NT2/D1 (cell line): ENCODE measurements at regions not wholly inside any gene's neighbourhood (a gene's known extent, or its start where the extent isn't known, plus 50 kb on each side); places are given as distances from the start of the nearest gene placed in this dataset.

ENCODE experiments used
- DNase-seq: peaks from one replicate; pipeline ENCODE4 v3.0.0-alpha.2; 2011; ENCODE audit warnings: low read depth, low spot score
- H3K27me3 ChIP-seq: 2 replicates; pipeline ENCODE4 v1.6.0; 2011; ENCODE audit warnings: mild to moderate bottlenecking; ENCODE audit not compliant: insufficient read length, insufficient read depth
- H3K36me3 ChIP-seq: 2 replicates; pipeline ENCODE4 v1.6.1; 2011; ENCODE audit warnings: mild to moderate bottlenecking, low read length, mixed read lengths; ENCODE audit not compliant: insufficient read depth, insufficient read length
- H3K4me1 ChIP-seq: 2 replicates; pipeline ENCODE4 v1.5.1; 2011; ENCODE audit not compliant: insufficient read depth, insufficient read length
- H3K4me3 ChIP-seq: 2 replicates; pipeline ENCODE4 v1.5.1; 2011; ENCODE audit warnings: low read depth; ENCODE audit not compliant: insufficient read length
- H3K9ac ChIP-seq: 2 replicates; pipeline ENCODE4 v1.6.0; 2011; ENCODE audit warnings: low read depth; ENCODE audit not compliant: insufficient read length
- H3K9me3 ChIP-seq: 2 replicates; pipeline ENCODE4 v1.5.1; 2011; ENCODE audit warnings: mild to moderate bottlenecking, low read length; ENCODE audit not compliant: insufficient read depth
- SUZ12 ChIP-seq: IDR thresholded peaks from 2 replicates; pipeline ENCODE4 v1.6.1; 2011; ENCODE audit not compliant: insufficient read length, insufficient read depth; ENCODE audit errors: extremely low read depth
- YY1 ChIP-seq: IDR thresholded peaks from 2 replicates; pipeline ENCODE4 v1.6.1; 2011; ENCODE audit not compliant: insufficient read length, insufficient read depth
- ZNF274 ChIP-seq: IDR thresholded peaks from 2 replicates; pipeline ENCODE4 v1.6.1; 2011; ENCODE audit warnings: mild to moderate bottlenecking, low read depth, low read length

GRCh38 chr2:180385601-180386201 is 378.6 kb upstream of the CWC22 start:
- DNase-seq = no peak
- TF ChIP-seq ZNF274 (no peak), SUZ12 (no peak), YY1 (no peak)
- H3K36me3 ChIP-seq = no peaks in the 10 kb centered on the region
- H3K27me3 ChIP-seq = no peaks in the 10 kb centered on the region
- H3K4me1 ChIP-seq = no peaks in the 10 kb centered on the region
- H3K9me3 ChIP-seq = no peaks in the 10 kb centered on the region
- no peak overlapping the region for H3K9ac ChIP-seq
- no peak overlapping the region for H3K4me3 ChIP-seq

GRCh38 chr2:180376066-180376465 is 369.0 kb upstream of the CWC22 start:
- no peak for DNase-seq
- no peaks in the 10 kb centered on the region for H3K36me3 ChIP-seq
- TF ChIP-seq SUZ12 (no peak), ZNF274 (no peak), YY1 (no peak)
- H3K4me3 ChIP-seq = no peak overlapping the region
- no peak overlapping the region for H3K9ac ChIP-seq
- no peaks in the 10 kb centered on the region for H3K27me3 ChIP-seq
- H3K9me3 ChIP-seq = no peaks in the 10 kb centered on the region
- no peaks in the 10 kb centered on the region for H3K4me1 ChIP-seq

- TF ChIP-seq ZNF274 (no peak), YY1 (no peak), SUZ12 (no peak)
- Histone ChIP-seq H3K4me3 (no peak overlapping the region), H3K9me3 (no peaks in the 10 kb centered on the region), H3K27me3 (no peaks in the 10 kb centered on the region), H3K4me1 (no peaks in the 10 kb centered on the region), H3K36me3 (no peaks in the 10 kb centered on the region), H3K9ac (no peak overlapping the region)
- no peak for DNase-seq
Observed at GRCh38 chr2:180374502-180375281, 367.6 kb upstream of the CWC22 start.

- Histone ChIP-seq H3K9me3 (no peaks in the 10 kb centered on the region), H3K4me3 (no peak overlapping the region), H3K9ac (no peak overlapping the region), H3K27me3 (no peaks in the 10 kb centered on the region), H3K36me3 (no peaks in the 10 kb centered on the region), H3K4me1 (no peaks in the 10 kb centered on the region)
- no peak for DNase-seq
- no peak for TF ChIP-seq ZNF274
- no peak for TF ChIP-seq SUZ12
- TF ChIP-seq YY1 = no peak
Observed at GRCh38 chr2:180370511-180371205, 363.6 kb upstream of the CWC22 start.

GRCh38 chr2:180368881-180369280 is 361.8 kb upstream of the CWC22 start:
- Histone ChIP-seq H3K36me3 (no peaks in the 10 kb centered on the region), H3K4me1 (no peaks in the 10 kb centered on the region), H3K27me3 (no peaks in the 10 kb centered on the region), H3K9me3 (no peaks in the 10 kb centered on the region), H3K9ac (no peak overlapping the region), H3K4me3 (no peak overlapping the region)
- TF ChIP-seq SUZ12 (no peak), ZNF274 (no peak), YY1 (no peak)
- no peak for DNase-seq

- Histone ChIP-seq H3K27me3 (no peaks in the 10 kb centered on the region), H3K36me3 (no peaks in the 10 kb centered on the region), H3K4me1 (no peaks in the 10 kb centered on the region), H3K4me3 (no peak overlapping the region), H3K9me3 (no peaks in the 10 kb centered on the region), H3K9ac (no peak overlapping the region)
- DNase-seq = no peak
- TF ChIP-seq YY1 (no peak), SUZ12 (no peak), ZNF274 (no peak)
Observed at GRCh38 chr2:180367815-180368214, 360.7 kb upstream of the CWC22 start.

GRCh38 chr2:180366481-180366880 is 359.4 kb upstream of the CWC22 start:
- H3K9ac ChIP-seq = no peak overlapping the region
- no peak for TF ChIP-seq SUZ12
- TF ChIP-seq YY1 = no peak
- no peak for TF ChIP-seq ZNF274
- H3K9me3 ChIP-seq = no peaks in the 10 kb centered on the region
- no peaks in the 10 kb centered on the region for H3K4me1 ChIP-seq
- H3K4me3 ChIP-seq = no peak overlapping the region
- no peaks in the 10 kb centered on the region for H3K36me3 ChIP-seq
- no peaks in the 10 kb centered on the region for H3K27me3 ChIP-seq
- no peak for DNase-seq
